Neuronal stem cell (in vitro differentiated cells): ENCODE measurements at regions not wholly inside any gene's neighbourhood (a gene's known extent, or its start where the extent isn't known, plus 50 kb on each side); places are given as distances from the start of the nearest gene placed in this dataset.
"Not testable (repeated sequence)": the region's sequence is repeated elsewhere in the genome, so short reads cannot be mapped to it uniquely, and the experiment has no call there.

Source experiments
- DNase-seq: peaks from one replicate; pipeline ENCODE4 v3.0.0-alpha.2; 2013; ENCODE audit warnings: low spot score
- H2AFZ ChIP-seq: one replicate; pipeline ENCODE4 v1.6.1; 2013; ENCODE audit warnings: mild to moderate bottlenecking, low read length, inconsistent platforms
- H2AK5ac ChIP-seq: 2 replicates; pipeline ENCODE4 v1.6.1; 2013; ENCODE audit warnings: low read depth, mild to moderate bottlenecking, inconsistent platforms, low read length, moderate library complexity, mixed read lengths
- H2BK120ac ChIP-seq: 2 replicates; pipeline ENCODE4 v1.6.1; 2013; ENCODE audit warnings: low read depth, mild to moderate bottlenecking, inconsistent platforms, low read length, moderate library complexity, mixed read lengths
- H2BK12ac ChIP-seq: one replicate; pipeline ENCODE4 v1.6.1; 2013; ENCODE audit warnings: low read length, inconsistent platforms
- H2BK15ac ChIP-seq: 2 replicates; pipeline ENCODE4 v1.6.1; 2013; ENCODE audit warnings: mild to moderate bottlenecking, low read length, inconsistent platforms, mixed read lengths
- H2BK5ac ChIP-seq: one replicate; pipeline ENCODE4 v1.6.1; 2013; ENCODE audit warnings: inconsistent platforms, mild to moderate bottlenecking, low read length, moderate library complexity
- H3K14ac ChIP-seq: one replicate; pipeline ENCODE4 v1.6.1; 2013; ENCODE audit warnings: low read length, inconsistent platforms
- H3K18ac ChIP-seq: 2 replicates; pipeline ENCODE4 v1.6.1; 2013; ENCODE audit warnings: low read length, inconsistent platforms
- H3K23ac ChIP-seq: 2 replicates; pipeline ENCODE4 v1.6.1; 2013; ENCODE audit warnings: low read depth, mild to moderate bottlenecking, mixed read lengths, low read length, inconsistent platforms; ENCODE audit not compliant: poor library complexity
- H3K27ac ChIP-seq: replicated peaks from 3 replicates; pipeline ENCODE4 v1.5.1; 2013; ENCODE audit warnings: low read length, inconsistent platforms
- H3K27me3 ChIP-seq, 3 experiments: 2 replicates each; pipeline ENCODE4 v1.6.1; 2013; ENCODE audit warnings: low read length in 3 of 3, mild to moderate bottlenecking in 2 of 3, inconsistent platforms in 1 of 3, low read depth in 1 of 3, mixed read lengths in 1 of 3, moderate library complexity in 1 of 3; ENCODE audit not compliant: control insufficient read depth in 3 of 3, insufficient read depth in 3 of 3
- H3K36me3 ChIP-seq, 2 donors: replicated peaks in 1 of 2; 2 replicates each; pipeline ENCODE4 v1.6.1; 2013; ENCODE audit warnings: low read length in 2 of 2; ENCODE audit not compliant: control insufficient read depth in 2 of 2, insufficient read depth in 2 of 2
- H3K4ac ChIP-seq: 2 replicates; pipeline ENCODE4 v1.6.1; 2013; ENCODE audit warnings: inconsistent platforms, mild to moderate bottlenecking, low read length, moderate library complexity
- H3K4me1 ChIP-seq, 2 donors: 1 replicate in 1 of 2; 2 replicates in 1 of 2; pipeline ENCODE4 v1.6.1; 2013; ENCODE audit warnings: low read length in 2 of 2, low read depth in 1 of 2; ENCODE audit not compliant: control insufficient read depth in 2 of 2, insufficient read depth in 1 of 2
- H3K4me2 ChIP-seq: one replicate; pipeline ENCODE4 v1.6.1; 2013; ENCODE audit warnings: mild to moderate bottlenecking, low read length, inconsistent platforms; ENCODE audit not compliant: insufficient read depth, poor library complexity, severe bottlenecking
- H3K4me3 ChIP-seq, 2 donors: 2 replicates each; pipeline ENCODE4 v1.5.1; 2013; ENCODE audit warnings: low read length in 2 of 2, mild to moderate bottlenecking in 2 of 2, inconsistent platforms in 1 of 2, moderate library complexity in 1 of 2
- H3K79me1 ChIP-seq: one replicate; pipeline ENCODE4 v1.6.1; 2013; ENCODE audit warnings: low read depth, mild to moderate bottlenecking, inconsistent platforms, low read length, moderate library complexity
- H3K9ac ChIP-seq: one replicate; pipeline ENCODE4 v1.6.1; 2013; ENCODE audit warnings: mild to moderate bottlenecking, low read depth, low read length, inconsistent platforms; ENCODE audit not compliant: poor library complexity
- H3K9me3 ChIP-seq, 2 donors: replicated peaks in 1 of 2; 2 replicates each; pipeline versions ENCODE3 to v1.6.1; 2013; ENCODE audit warnings: low read length in 2 of 2, mild to moderate bottlenecking in 2 of 2, inconsistent platforms in 1 of 2, low read depth in 1 of 2, mixed read lengths in 1 of 2, moderate library complexity in 1 of 2; ENCODE audit not compliant: control insufficient read depth in 2 of 2, insufficient read depth in 1 of 2
- H4K8ac ChIP-seq: one replicate; pipeline ENCODE4 v1.6.1; 2013; ENCODE audit warnings: low read depth, mild to moderate bottlenecking, inconsistent platforms, low read length, moderate library complexity
- H4K91ac ChIP-seq: one replicate; pipeline ENCODE4 v1.6.1; 2013; ENCODE audit warnings: low read length, low read depth, mild to moderate bottlenecking, inconsistent platforms; ENCODE audit not compliant: poor library complexity
- WGBS, 2 donors: extraction: QIAGEN DNeasy Blood & Tissue Kit; methylation state at CpG; one replicate each; pipeline ENCODE4 v1.1.7; 2013; ENCODE audit warnings: missing lambda C conversion rate in 2 of 2, mixed read lengths in 1 of 2; ENCODE audit not compliant: insufficient read length in 2 of 2, insufficient replicate concordance in 1 of 2; ENCODE audit errors: extremely low coverage in 2 of 2; 5-methylcytosine and 5-hydroxymethylcytosine counted together

GRCh38 chr18:59038295-59039039, 101.2 kb upstream of the SEC11C start:
- H3K27me3 ChIP-seq = peaks cover 0 to 15% (median 0%) of the 10 kb centered on the region in 3 experiments
- no peaks in the 10 kb centered on the region for H3K9me3 ChIP-seq
- WGBS, 2 donors = no CpG with 5 or more reads among the region's 8 CpGs
- no peak for DNase-seq
- no peak overlapping the region for H2BK12ac ChIP-seq
- H2AK5ac ChIP-seq = no peak overlapping the region
- no peak overlapping the region for H2BK120ac ChIP-seq
- no peak overlapping the region for H3K23ac ChIP-seq
- H3K4ac ChIP-seq = no peak overlapping the region
- no peak overlapping the region for H2BK15ac ChIP-seq
- no peaks in the 10 kb centered on the region for H3K79me1 ChIP-seq
- H2AFZ ChIP-seq = no peak overlapping the region
- H2BK5ac ChIP-seq = no peak overlapping the region
- H4K91ac ChIP-seq = no peak overlapping the region
- no peak overlapping the region for H3K18ac ChIP-seq
- H3K4me3 ChIP-seq = no peak overlapping the region
- H3K14ac ChIP-seq = no peak overlapping the region
- H3K36me3 ChIP-seq = no peaks in the 10 kb centered on the region
- no peaks in the 10 kb centered on the region for H3K4me1 ChIP-seq
- H3K4me2 ChIP-seq = no peak overlapping the region
- H3K27ac ChIP-seq = no peak overlapping the region
- H4K8ac ChIP-seq = no peak overlapping the region
- H3K9ac ChIP-seq = no peak overlapping the region

GRCh38 chr18:59039040-59039320, 100.7 kb upstream of the SEC11C start:
- H3K4me3 ChIP-seq, H3K4ac ChIP-seq, H3K23ac ChIP-seq, H4K91ac ChIP-seq, H3K4me1 ChIP-seq, H4K8ac ChIP-seq, H3K9ac ChIP-seq, H2BK12ac ChIP-seq, H3K4me2 ChIP-seq, H2BK120ac ChIP-seq, H3K9me3 ChIP-seq, H3K27ac ChIP-seq, H3K36me3 ChIP-seq, DNase-seq, H3K79me1 ChIP-seq, H2BK5ac ChIP-seq, H2BK15ac ChIP-seq, H2AFZ ChIP-seq, H2AK5ac ChIP-seq, H3K14ac ChIP-seq, H3K18ac ChIP-seq: not testable (repeated sequence)
- no CpG with 5 or more reads among the region's 1 CpG for WGBS, 2 donors
- peaks cover 0 to 15% (median 0%) of the 10 kb centered on the region in 3 experiments for H3K27me3 ChIP-seq

GRCh38 chr18:59039449-59039848, 100.2 kb upstream of the SEC11C start:
- Histone ChIP-seq H3K9me3 (no peaks in the 10 kb centered on the region), H3K9ac (no peak overlapping the region)
- no CpG with 5 or more reads among the region's 6 CpGs for WGBS, 2 donors

GRCh38 chr18:59040770-59041148, 98.9 kb upstream of the SEC11C start:
- Histone ChIP-seq H3K4ac (no peak overlapping the region), H3K27me3 (peaks cover 0 to 15% (median 0%) of the 10 kb centered on the region in 3 experiments), H3K14ac (no peak overlapping the region), H3K9ac (no peak overlapping the region), H3K79me1 (no peaks in the 10 kb centered on the region), H3K23ac (no peak overlapping the region), H4K91ac (no peak overlapping the region), H3K9me3 (no peaks in the 10 kb centered on the region), H3K27ac (no peak overlapping the region), H3K4me2 (no peak overlapping the region), H2AK5ac (peak overlapping the region; percentile 78), H3K4me1 (no peaks in the 10 kb centered on the region), H2BK12ac (no peak overlapping the region), H2BK120ac (no peak overlapping the region), H3K18ac (peak overlapping the region; percentile 42), H2BK5ac (no peak overlapping the region), H2AFZ (no peak overlapping the region), H2BK15ac (peak overlapping the region; percentile 70), H3K36me3 (no peaks in the 10 kb centered on the region), H4K8ac (no peak overlapping the region), H3K4me3 (no peak overlapping the region)
- DNase-seq = no peak
- no CpG with 5 or more reads among the region's 8 CpGs for WGBS, 2 donors

More at GRCh38 chr18:59039449-59039848, 100.2 kb upstream of the SEC11C start:
- Histone ChIP-seq H4K8ac (no peak overlapping the region), H3K4me1 (no peaks in the 10 kb centered on the region), H3K4me3 (no peak overlapping the region), H3K27ac (no peak overlapping the region), H3K4me2 (no peak overlapping the region), H2BK120ac (no peak overlapping the region), H3K18ac (no peak overlapping the region), H2BK5ac (no peak overlapping the region), H2AFZ (no peak overlapping the region), H3K14ac (no peak overlapping the region), H2BK12ac (no peak overlapping the region), H3K27me3 (peaks cover 0 to 15% (median 0%) of the 10 kb centered on the region in 3 experiments), H3K4ac (no peak overlapping the region), H2AK5ac (no peak overlapping the region), H3K23ac (no peak overlapping the region), H3K36me3 (no peaks in the 10 kb centered on the region), H3K79me1 (no peaks in the 10 kb centered on the region), H2BK15ac (no peak overlapping the region), H4K91ac (no peak overlapping the region)
- DNase-seq = no peak
